GM12872 (cell line): ENCODE measurements at regions not wholly inside any gene's neighbourhood (a gene's known extent, or its start where the extent isn't known, plus 50 kb on each side); places are given as distances from the start of the nearest gene placed in this dataset.

ENCODE experiments used
- CTCF ChIP-seq: IDR thresholded peaks from 3 replicates; pipeline ENCODE4 v1.5.1; 2011; ENCODE audit warnings: low read depth, mild to moderate bottlenecking, low read length, moderate library complexity; ENCODE audit not compliant: insufficient read depth

- no peak for TF ChIP-seq CTCF
Measured at GRCh38 chr3:166291186-166291955, 454.1 kb upstream of the BCHE start.

- TF ChIP-seq CTCF, result no peak
Measured at GRCh38 chr3:166285001-166285400, 447.8 kb upstream of the BCHE start.

DNA sequence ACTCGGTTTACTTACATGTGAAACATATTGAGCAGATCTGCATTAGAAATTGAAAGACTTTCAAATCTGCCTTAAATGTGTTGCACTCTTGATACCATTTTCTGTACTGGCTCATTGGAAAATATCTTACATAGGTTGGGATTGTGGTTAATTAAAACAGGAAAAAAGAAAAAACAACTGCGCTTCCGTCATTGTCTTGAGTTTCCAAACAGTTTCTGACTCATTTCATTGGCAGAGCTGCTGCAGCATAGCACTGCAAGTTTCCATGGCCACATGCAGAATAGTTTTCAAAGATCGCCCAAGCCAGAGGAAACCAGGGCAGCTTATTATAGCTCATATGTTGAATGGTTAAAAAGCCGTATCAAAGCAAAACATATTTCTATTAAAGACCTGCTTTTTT lies 446.6 kb upstream of the BCHE start:
- TF ChIP-seq CTCF, result no peak

GRCh38 chr3:166282931-166283330 lies 445.7 kb upstream of the BCHE start:
- TF ChIP-seq CTCF, result no peak

DNA sequence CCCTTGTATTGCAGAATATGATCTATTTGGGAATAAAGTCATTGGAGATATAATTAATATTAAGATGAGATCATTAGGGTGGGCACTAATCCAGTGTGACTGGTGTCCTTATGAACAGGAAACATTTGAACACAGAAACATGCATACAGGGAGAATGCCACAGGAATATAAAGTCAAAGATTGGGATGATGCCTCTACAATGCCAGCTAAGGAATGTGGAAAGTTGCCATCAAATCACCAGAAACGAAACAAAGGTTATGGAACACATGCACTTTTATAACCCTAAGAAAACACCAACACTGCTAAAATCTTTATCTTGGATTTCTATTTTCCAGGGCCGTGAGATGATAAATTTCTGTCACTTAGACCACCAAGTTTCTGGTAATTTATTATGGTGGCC lies 442.4 kb upstream of the BCHE start:
- no peak for TF ChIP-seq CTCF

DNA sequence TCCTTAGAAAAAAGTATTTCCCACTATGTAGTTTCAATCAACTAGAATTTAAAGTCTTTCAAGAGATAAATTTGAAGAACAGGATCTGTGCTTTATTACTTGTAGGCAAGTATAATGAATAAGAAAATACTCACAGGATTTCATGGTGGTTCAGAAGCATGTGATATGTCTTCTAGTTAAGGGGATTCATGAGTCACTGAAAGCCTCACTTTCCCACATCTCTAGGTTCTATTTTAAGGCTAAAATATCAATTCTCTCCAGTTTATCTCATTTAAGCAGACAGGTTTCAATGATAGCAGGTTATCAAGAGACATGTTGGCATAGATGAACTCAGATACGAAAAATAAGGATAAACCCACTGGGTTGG lies 437.8 kb upstream of the BCHE start:
- TF ChIP-seq CTCF, result no peak

DNA sequence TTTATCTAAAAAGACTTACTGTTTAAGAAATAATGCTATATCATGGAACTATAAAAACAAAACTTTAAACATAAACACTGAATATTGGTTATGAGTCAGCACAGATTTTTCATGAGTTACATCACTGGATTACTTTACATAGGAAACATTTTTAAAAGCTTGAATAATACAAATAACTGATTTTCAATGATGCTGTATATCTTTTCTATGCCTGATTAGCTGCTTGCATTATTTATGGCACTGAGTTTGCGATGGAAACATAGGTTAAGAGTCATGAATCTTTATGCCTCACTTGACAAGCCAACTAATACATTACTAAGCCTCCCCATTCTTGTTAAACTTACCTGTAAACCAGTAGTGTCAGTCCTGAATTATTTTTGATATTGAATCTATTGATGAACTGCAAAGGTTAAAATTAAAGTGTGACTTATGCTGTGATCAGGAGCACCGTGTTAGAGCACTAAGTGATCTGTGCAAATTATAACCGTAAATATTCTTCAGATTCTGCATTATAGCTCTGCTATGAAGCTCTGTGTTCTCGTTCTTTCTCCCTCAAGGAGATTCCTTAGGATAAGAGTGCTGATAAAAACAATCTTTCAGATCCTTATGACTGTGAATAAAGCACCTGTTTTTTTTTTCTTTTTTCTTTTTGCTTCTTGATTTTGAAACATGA lies 437.3 kb upstream of the BCHE start:
- no peak for TF ChIP-seq CTCF
